ENCODE measurements at regions not wholly inside any gene's neighbourhood (a gene's known extent, or its start where the extent isn't known, plus 50 kb on each side); places are given as distances from the start of the nearest gene placed in this dataset.

- no peak for DNase-seq
- intact Hi-C loops (cut with DNase I), result no loop called here
- Histone ChIP-seq H3K9me3 (replicated peaks in 1 of 3) (no peaks in the 10 kb centered on the region), H3K27me3 (no peaks in the 10 kb centered on the region), H3K36me3 (replicated peaks in 1 of 2) (no peaks in the 10 kb centered on the region), H3K4me1 (replicated peaks in 1 of 2) (no peaks in the 10 kb centered on the region), H3K27ac (no peak overlapping the region), H3K4me3 (no peak overlapping the region)
- no peak for TF ChIP-seq CTCF (IDR thresholded peaks at IDR 0.05)
- no peak for TF ChIP-seq POLR2A (IDR thresholded peaks at IDR 0.05)
- WGBS, 4 donors, result 17 to 25% (median 23%) methylated on average over 1 of the region's 1 CpG
These were observed 739.8 kb downstream of the TFAP2A start for GRCh38 chr6:9675122-9675521.

- 69 to 75% (median 73%) methylated on average over 4 of the region's 4 CpGs for WGBS, 4 donors
- Histone ChIP-seq H3K9me3 (replicated peaks in 1 of 3) (no peaks in the 10 kb centered on the region), H3K4me1 (replicated peaks in 1 of 2) (no peaks in the 10 kb centered on the region), H3K4me3 (no peak overlapping the region), H3K36me3 (replicated peaks in 1 of 2) (no peaks in the 10 kb centered on the region), H3K27ac (no peak overlapping the region), H3K27me3 (no peaks in the 10 kb centered on the region)
- DNase-seq, result no peak
- no peak for TF ChIP-seq CTCF (IDR thresholded peaks at IDR 0.05)
- TF ChIP-seq POLR2A (IDR thresholded peaks at IDR 0.05), result no peak
- intact Hi-C loops (cut with DNase I), result no loop called here
These were observed 755.0 kb downstream of the TFAP2A start for GRCh38 chr6:9659848-9660247.

- no peaks in the 10 kb centered on the region for H3K4me1 ChIP-seq (replicated peaks in 1 of 2)
- intact Hi-C loops (cut with DNase I), result no loop called here
- no peaks in the 10 kb centered on the region for H3K36me3 ChIP-seq (replicated peaks in 1 of 2)
- no peak for DNase-seq
- no peaks in the 10 kb centered on the region for H3K9me3 ChIP-seq (replicated peaks in 1 of 3)
- no peak overlapping the region for H3K27ac ChIP-seq
- H3K4me3 ChIP-seq, result no peak overlapping the region
- WGBS, 4 donors, result 85 to 95% (median 88%) methylated on average over 1 of the region's 1 CpG
- H3K27me3 ChIP-seq, result no peaks in the 10 kb centered on the region
- TF ChIP-seq CTCF (IDR thresholded peaks at IDR 0.05) (no peak), POLR2A (IDR thresholded peaks at IDR 0.05) (no peak)
These were observed 756.9 kb downstream of the TFAP2A start for GRCh38 chr6:9657994-9658393.

- no peak overlapping the region for H3K27ac ChIP-seq
- H3K9me3 ChIP-seq (replicated peaks in 1 of 3), result no peaks in the 10 kb centered on the region
- H3K27me3 ChIP-seq, result no peaks in the 10 kb centered on the region
- H3K4me3 ChIP-seq, result no peak overlapping the region
- intact Hi-C loops (cut with DNase I), result no loop called here
- TF ChIP-seq POLR2A (IDR thresholded peaks at IDR 0.05) (no peak), CTCF (IDR thresholded peaks at IDR 0.05) (no peak)
- no peak for DNase-seq
- 24 to 33% (median 30%) methylated on average over 1 of the region's 1 CpG for WGBS, 4 donors
- no peaks in the 10 kb centered on the region for H3K36me3 ChIP-seq (replicated peaks in 1 of 2)
- no peaks in the 10 kb centered on the region for H3K4me1 ChIP-seq (replicated peaks in 1 of 2)
These were observed 767.3 kb downstream of the TFAP2A start for GRCh38 chr6:9647599-9647998.
